Mesenchymal stem cell (in vitro differentiated cells and primary cell): ENCODE measurements at regions not wholly inside any gene's neighbourhood (a gene's known extent, or its start where the extent isn't known, plus 50 kb on each side); places are given as distances from the start of the nearest gene placed in this dataset.

Source experiments
- DNase-seq: peaks from one replicate; pipeline ENCODE4 v3.0.0-alpha.2; 2013
- H2AFZ ChIP-seq: one replicate; pipeline ENCODE4 v1.6.1; 2013; ENCODE audit warnings: low read depth, mild to moderate bottlenecking, control low read depth, inconsistent platforms, low read length, moderate library complexity
- H2AK5ac ChIP-seq: 2 replicates; pipeline ENCODE4 v1.6.1; 2013; ENCODE audit warnings: low read length, moderate library complexity, mild to moderate bottlenecking, inconsistent platforms; ENCODE audit not compliant: severe bottlenecking
- H2BK120ac ChIP-seq: one replicate; pipeline ENCODE4 v1.6.1; 2013; ENCODE audit warnings: low read depth, mild to moderate bottlenecking, inconsistent platforms, low read length, moderate library complexity
- H2BK12ac ChIP-seq, 2 experiments: one replicate each; pipeline ENCODE4 v1.6.1; 2013; ENCODE audit warnings: inconsistent platforms in 2 of 2, low read length in 2 of 2, mild to moderate bottlenecking in 2 of 2, moderate library complexity in 2 of 2, control low read depth in 1 of 2
- H2BK15ac ChIP-seq: one replicate; pipeline ENCODE4 v1.6.1; 2013; ENCODE audit warnings: mild to moderate bottlenecking, low read depth, inconsistent platforms; ENCODE audit not compliant: poor library complexity, severe bottlenecking
- H2BK5ac ChIP-seq: 2 replicates; pipeline ENCODE4 v1.6.1; 2013; ENCODE audit warnings: low read depth, mild to moderate bottlenecking, low read length, control low read depth, inconsistent platforms; ENCODE audit not compliant: poor library complexity, severe bottlenecking
- H3K14ac ChIP-seq, 2 experiments: one replicate each; pipeline ENCODE4 v1.6.1; 2013; ENCODE audit warnings: inconsistent platforms in 2 of 2, low read length in 2 of 2, control low read depth in 1 of 2, mild to moderate bottlenecking in 1 of 2, moderate library complexity in 1 of 2
- H3K18ac ChIP-seq, 2 experiments: one replicate each; pipeline ENCODE4 v1.6.1; 2013; ENCODE audit warnings: inconsistent platforms in 2 of 2, low read length in 2 of 2, control low read depth in 1 of 2, low read depth in 1 of 2, mild to moderate bottlenecking in 1 of 2
- H3K23ac ChIP-seq, 2 experiments: one replicate each; pipeline ENCODE4 v1.6.1; 2013; ENCODE audit warnings: inconsistent platforms in 2 of 2, low read length in 2 of 2, mild to moderate bottlenecking in 2 of 2, moderate library complexity in 2 of 2, control low read depth in 1 of 2
- H3K27ac ChIP-seq: 2 replicates; pipeline ENCODE4 v1.5.1; 2013; ENCODE audit warnings: mild to moderate bottlenecking, moderate library complexity, low read length, control low read depth, inconsistent platforms; ENCODE audit not compliant: poor library complexity, severe bottlenecking
- H3K27me3 ChIP-seq, 2 experiments: 2 replicates each; pipeline versions ENCODE4 v1.6.1 to v1.7.0; 2013; ENCODE audit warnings: low read length in 2 of 2, mild to moderate bottlenecking in 2 of 2, moderate library complexity in 2 of 2, control low read depth in 1 of 2, inconsistent platforms in 1 of 2; ENCODE audit not compliant: control insufficient read depth in 1 of 2, insufficient read depth in 1 of 2
- H3K36me3 ChIP-seq, 2 experiments: 2 replicates each; pipeline versions ENCODE4 v1.6.1 to v1.7.0; 2013; ENCODE audit warnings: low read length in 2 of 2, control low read depth in 1 of 2, inconsistent platforms in 1 of 2, low read depth in 1 of 2, mild to moderate bottlenecking in 1 of 2; ENCODE audit not compliant: insufficient read depth in 2 of 2, control insufficient read depth in 1 of 2
- H3K4ac ChIP-seq, 2 experiments: one replicate each; pipeline ENCODE4 v1.6.1; 2013; ENCODE audit warnings: inconsistent platforms in 2 of 2, low read length in 2 of 2, mild to moderate bottlenecking in 2 of 2, moderate library complexity in 2 of 2, control low read depth in 1 of 2, low read depth in 1 of 2
- H3K4me1 ChIP-seq: 2 replicates; pipeline ENCODE4 v1.6.1; 2013; ENCODE audit warnings: low read depth, low read length, control low read depth; ENCODE audit not compliant: control insufficient read depth, insufficient read depth
- H3K4me2 ChIP-seq: 2 replicates; pipeline ENCODE4 v1.6.1; 2013; ENCODE audit warnings: low read length, mild to moderate bottlenecking, inconsistent platforms; ENCODE audit not compliant: poor library complexity, severe bottlenecking
- H3K4me3 ChIP-seq, 2 experiments: 2 replicates each; pipeline versions ENCODE4 v1.5.1 to v1.7.0; 2013; ENCODE audit warnings: low read length in 2 of 2, mild to moderate bottlenecking in 2 of 2, control low read depth in 1 of 2, low read depth in 1 of 2; ENCODE audit not compliant: insufficient read depth in 1 of 2
- H3K79me1 ChIP-seq: replicated peaks from 2 replicates; pipeline ENCODE4 v1.6.1; 2013; ENCODE audit warnings: mild to moderate bottlenecking, control low read depth, low read length, inconsistent platforms; ENCODE audit not compliant: poor library complexity, severe bottlenecking
- H3K9ac ChIP-seq: 2 replicates; pipeline ENCODE4 v1.7.0; 2013; ENCODE audit warnings: mild to moderate bottlenecking, low read length, moderate library complexity
- H3K9me3 ChIP-seq: 2 replicates; pipeline ENCODE4 v1.7.0; 2013; ENCODE audit warnings: mild to moderate bottlenecking, low read length; ENCODE audit not compliant: control insufficient read depth
- H4K8ac ChIP-seq: one replicate; pipeline ENCODE4 v1.6.1; 2013; ENCODE audit warnings: inconsistent platforms, mild to moderate bottlenecking, low read length, moderate library complexity
- H4K91ac ChIP-seq: one replicate; pipeline ENCODE4 v1.6.1; 2013; ENCODE audit warnings: mild to moderate bottlenecking, low read length, inconsistent platforms
- WGBS: methylation state at CpG from one replicate; pipeline ENCODE4 v1.1.7; 2013; ENCODE audit warnings: mixed read lengths; 5-methylcytosine and 5-hydroxymethylcytosine counted together

- H3K4me1 ChIP-seq: no peaks in the 10 kb centered on the region
- no peaks in the 10 kb centered on the region for H3K36me3 ChIP-seq
- no peak overlapping the region for H3K14ac ChIP-seq
- no peak overlapping the region for H3K27ac ChIP-seq
- peaks cover 14% of the 10 kb centered on the region for H3K9me3 ChIP-seq
- H3K27me3 ChIP-seq: no peaks in the 10 kb centered on the region
- H3K79me1 ChIP-seq: no peaks in the 10 kb centered on the region
- no peak overlapping the region for H3K4me3 ChIP-seq
- no peak overlapping the region for H2BK15ac ChIP-seq
- H3K4me2 ChIP-seq: no peak overlapping the region
- no peak overlapping the region for H2BK5ac ChIP-seq
- H2AK5ac ChIP-seq: no peak overlapping the region
- H3K23ac ChIP-seq: no peak overlapping the region
- no peak overlapping the region for H2BK12ac ChIP-seq
- no peak overlapping the region for H4K91ac ChIP-seq
- no peak overlapping the region for H3K18ac ChIP-seq
- no peak overlapping the region for H3K9ac ChIP-seq
- 100% methylated on average over 1 of the region's 1 CpG for WGBS
- H4K8ac ChIP-seq: no peak overlapping the region
- no peak overlapping the region for H3K4ac ChIP-seq
- H2AFZ ChIP-seq: no peak overlapping the region
- no peak overlapping the region for H2BK120ac ChIP-seq
- no peak for DNase-seq
These were observed 155.2 kb upstream of the COL3A1 start for GRCh38 chr2:188819011-188819410.

GRCh38 chr2:188819792-188820191 lies 154.4 kb upstream of the COL3A1 start:
- Histone ChIP-seq H4K91ac (no peak overlapping the region), H3K4me1 (no peaks in the 10 kb centered on the region), H3K23ac (no peak overlapping the region), H3K9ac (peak overlapping the region; percentile 51), H2BK5ac (no peak overlapping the region), H3K18ac (no peak overlapping the region), H3K79me1 (no peaks in the 10 kb centered on the region), H3K27me3 (no peaks in the 10 kb centered on the region), H3K9me3 (peaks cover 14% of the 10 kb centered on the region), H3K14ac (no peak overlapping the region), H3K27ac (no peak overlapping the region), H3K4ac (no peak overlapping the region), H2AK5ac (no peak overlapping the region), H2AFZ (no peak overlapping the region), H3K36me3 (no peaks in the 10 kb centered on the region), H2BK12ac (no peak overlapping the region), H2BK120ac (no peak overlapping the region), H4K8ac (no peak overlapping the region), H3K4me3 (no peak overlapping the region), H2BK15ac (no peak overlapping the region), H3K4me2 (no peak overlapping the region)
- peak; percentile 64 for DNase-seq
- WGBS: 2% methylated on average over 2 of the region's 3 CpGs

- H3K27ac ChIP-seq: no peak overlapping the region
- H3K4me3 ChIP-seq: no peak overlapping the region
- H2BK5ac ChIP-seq: no peak overlapping the region
- no peak overlapping the region for H3K23ac ChIP-seq
- no peaks in the 10 kb centered on the region for H3K79me1 ChIP-seq
- no peak overlapping the region for H4K91ac ChIP-seq
- H3K4me1 ChIP-seq: no peaks in the 10 kb centered on the region
- H3K14ac ChIP-seq: no peak overlapping the region
- no peaks in the 10 kb centered on the region for H3K36me3 ChIP-seq
- H3K9ac ChIP-seq: no peak overlapping the region
- no peak overlapping the region for H3K4me2 ChIP-seq
- no peak overlapping the region for H2AFZ ChIP-seq
- no peak overlapping the region for H2BK120ac ChIP-seq
- no peak overlapping the region for H2BK15ac ChIP-seq
- H2AK5ac ChIP-seq: no peak overlapping the region
- no peak overlapping the region for H4K8ac ChIP-seq
- no peak for DNase-seq
- peaks cover 14% of the 10 kb centered on the region for H3K9me3 ChIP-seq
- H3K18ac ChIP-seq: no peak overlapping the region
- peak overlapping the region in 1 of 2 experiments; percentile 61 for H3K4ac ChIP-seq
- 100% methylated on average over 1 of the region's 2 CpGs for WGBS
- H3K27me3 ChIP-seq: no peaks in the 10 kb centered on the region
- peak overlapping the region in 1 of 2 experiments; percentile 78 for H2BK12ac ChIP-seq
These were observed 153.6 kb upstream of the COL3A1 start for GRCh38 chr2:188820576-188820975.

GRCh38 chr2:188824125-188824524 lies 150.0 kb upstream of the COL3A1 start:
- H3K23ac ChIP-seq: no peak overlapping the region
- peaks cover 14% of the 10 kb centered on the region for H3K9me3 ChIP-seq
- no peak overlapping the region for H2BK120ac ChIP-seq
- H3K36me3 ChIP-seq: no peaks in the 10 kb centered on the region
- H3K4me3 ChIP-seq: no peak overlapping the region
- H3K79me1 ChIP-seq: no peaks in the 10 kb centered on the region
- no peaks in the 10 kb centered on the region for H3K4me1 ChIP-seq
- H4K8ac ChIP-seq: no peak overlapping the region
- H2BK12ac ChIP-seq: no peak overlapping the region
- no peak overlapping the region for H3K14ac ChIP-seq
- H3K4me2 ChIP-seq: no peak overlapping the region
- DNase-seq: no peak
- no peak overlapping the region for H2BK5ac ChIP-seq
- no peak overlapping the region for H3K18ac ChIP-seq
- no peak overlapping the region for H3K27ac ChIP-seq
- H3K27me3 ChIP-seq: no peaks in the 10 kb centered on the region
- H3K9ac ChIP-seq: no peak overlapping the region
- H2AFZ ChIP-seq: no peak overlapping the region
- no peak overlapping the region for H2BK15ac ChIP-seq
- no peak overlapping the region for H2AK5ac ChIP-seq
- no peak overlapping the region for H3K4ac ChIP-seq
- H4K91ac ChIP-seq: no peak overlapping the region
- WGBS: no CpG with 5 or more reads among the region's 2 CpGs
